IMR-90 (cell line): ENCODE measurements at regions not wholly inside any gene's neighbourhood (a gene's known extent, or its start where the extent isn't known, plus 50 kb on each side); places are given as distances from the start of the nearest gene placed in this dataset.

Experiments used
- ATAC-seq: fragments of 200-7000 bp; cut with Tn5 transposase; 2 replicates; pipeline ENCODE4 v1.9.1; 2020; ENCODE audit warnings: low read depth, mild to moderate bottlenecking, moderate library complexity
- BruUV-seq: library from RNA; stranded (reverse); fragments of 400-500 nt; replicated peaks from 2 replicates; lab custom pipeline; 2021; lab: Mats Ljungman, UMichigan
- CTCF ChIA-PET: fragments of 300-600 bp; formaldehyde crosslinking; extraction: SDS; loops from one replicate; lab custom pipeline; 2021; ENCODE audit warnings: antibody characterized with exemption; lab: Yijun Ruan, JAX
- POLR2A ChIA-PET: fragments of 300-600 bp; sonication (Branson Sonifier 250); formaldehyde crosslinking; loops from one replicate; lab custom pipeline; 2022; ENCODE audit warnings: antibody characterized with exemption; ENCODE audit not compliant: unreplicated experiment; lab: Charles Lee
- DNase-seq: peaks from one replicate; pipeline ENCODE4 v3.0.0; 2013
- H2AFZ ChIP-seq: replicated peaks from 2 replicates; pipeline ENCODE3; 2013; ENCODE audit warnings: low read length, mild to moderate bottlenecking; ENCODE audit not compliant: poor library complexity
- H2AK5ac ChIP-seq: 2 replicates; pipeline ENCODE4 v1.6.1; 2013; ENCODE audit warnings: low read depth, low read length, inconsistent platforms
- H2AK9ac ChIP-seq: replicated peaks from 2 replicates; pipeline ENCODE3; 2013; ENCODE audit warnings: mild to moderate bottlenecking, low read depth, low read length, moderate library complexity; ENCODE audit not compliant: poor library complexity
- H2BK120ac ChIP-seq: 2 replicates; pipeline ENCODE4 v1.6.1; 2013; ENCODE audit warnings: low read depth, low read length, inconsistent platforms
- H2BK15ac ChIP-seq: 3 replicates; pipeline ENCODE4 v1.6.1; 2013; ENCODE audit warnings: low read depth, low read length, inconsistent platforms
- H2BK20ac ChIP-seq: 2 replicates; pipeline ENCODE4 v1.6.1; 2013; ENCODE audit warnings: low read depth, mild to moderate bottlenecking, inconsistent platforms, low read length, moderate library complexity
- H2BK5ac ChIP-seq: 2 replicates; pipeline ENCODE4 v1.6.1; 2013; ENCODE audit warnings: mild to moderate bottlenecking, low read depth, low read length, inconsistent platforms; ENCODE audit not compliant: poor library complexity, severe bottlenecking
- H3K14ac ChIP-seq: replicated peaks from 2 replicates; pipeline ENCODE4 v1.6.1; 2013; ENCODE audit warnings: low read depth, low read length, inconsistent platforms
- H3K18ac ChIP-seq: 2 replicates; pipeline ENCODE4 v1.6.1; 2013; ENCODE audit warnings: low read depth, low read length, control low read depth
- H3K23ac ChIP-seq: 2 replicates; pipeline ENCODE4 v1.6.1; 2013; ENCODE audit warnings: low read depth, low read length, inconsistent platforms
- H3K27ac ChIP-seq: 2 replicates; pipeline ENCODE4 v1.5.1; 2013; ENCODE audit warnings: mild to moderate bottlenecking, control low read depth, low read length; ENCODE audit not compliant: insufficient read depth
- H3K27me3 ChIP-seq: 2 replicates; pipeline ENCODE4 v1.6.1; 2013; ENCODE audit warnings: low read length; ENCODE audit not compliant: control insufficient read depth, insufficient read depth
- H3K36me3 ChIP-seq: 2 replicates; pipeline ENCODE4 v1.6.1; 2013; ENCODE audit warnings: low read length, mixed read lengths; ENCODE audit not compliant: control insufficient read depth, insufficient read depth
- H3K4ac ChIP-seq: 2 replicates; pipeline ENCODE4 v1.6.1; 2013; ENCODE audit warnings: low read depth, low read length, inconsistent platforms
- H3K4me1 ChIP-seq: 2 replicates; pipeline ENCODE4 v1.6.1; 2013; ENCODE audit warnings: low read length, mixed read lengths; ENCODE audit not compliant: control insufficient read depth, insufficient read depth
- H3K4me2 ChIP-seq: 2 replicates; pipeline ENCODE4 v1.6.1; 2013; ENCODE audit warnings: low read depth, mild to moderate bottlenecking, control low read depth, low read length, moderate library complexity
- H3K4me3 ChIP-seq: 2 replicates; pipeline ENCODE4 v1.5.1; 2013; ENCODE audit warnings: low read depth, mild to moderate bottlenecking, control low read depth, low read length, moderate library complexity; ENCODE audit not compliant: insufficient read depth
- H3K56ac ChIP-seq: 2 replicates; pipeline ENCODE4 v1.6.1; 2013; ENCODE audit warnings: low read length, inconsistent platforms; ENCODE audit not compliant: insufficient read depth; ENCODE audit errors: extremely low read depth
- H3K79me1 ChIP-seq, 2 experiments: 2 replicates each; pipeline ENCODE4 v1.6.1; 2013; ENCODE audit warnings: low read length in 2 of 2, inconsistent platforms in 1 of 2, low read depth in 1 of 2
- H3K9ac ChIP-seq: 2 replicates; pipeline ENCODE4 v1.6.1; 2013; ENCODE audit warnings: low read depth, low read length, control low read depth
- H3K9me1 ChIP-seq: 2 replicates; pipeline ENCODE4 v1.6.1; 2013; ENCODE audit warnings: low read length, inconsistent platforms; ENCODE audit not compliant: insufficient read depth
- H3K9me3 ChIP-seq: 2 replicates; pipeline ENCODE4 v1.6.1; 2013; ENCODE audit warnings: low read length; ENCODE audit not compliant: control insufficient read depth, insufficient read depth
- H4K20me1 ChIP-seq: 2 replicates; pipeline ENCODE4 v1.6.1; 2013; ENCODE audit warnings: low read length, inconsistent platforms; ENCODE audit not compliant: insufficient read depth
- H4K5ac ChIP-seq: 2 replicates; pipeline ENCODE4 v1.6.1; 2013; ENCODE audit warnings: mild to moderate bottlenecking, low read depth, low read length, control low read depth
- H4K8ac ChIP-seq, 2 experiments: 2 replicates each; pipeline ENCODE4 v1.6.1; 2013; ENCODE audit warnings: low read depth in 2 of 2, low read length in 2 of 2, control low read depth in 1 of 2, inconsistent platforms in 1 of 2
- H4K91ac ChIP-seq: 2 replicates; pipeline ENCODE4 v1.6.1; 2013; ENCODE audit warnings: low read depth, low read length, inconsistent platforms; ENCODE audit not compliant: insufficient read depth
- BHLHE40 ChIP-seq: fragments of 150-350 bp; IDR thresholded peaks from 2 replicates; pipeline ENCODE4 v1.6.1; 2016; ENCODE audit warnings: mild to moderate bottlenecking, low read depth, low read length
- CEBPB ChIP-seq: IDR thresholded peaks from 2 replicates; pipeline ENCODE4 v1.6.1; 2012; ENCODE audit warnings: low read depth, low read length, improper control_type of control experiment
- CHD1 ChIP-seq: IDR thresholded peaks from 2 replicates; pipeline ENCODE4 v1.6.1; 2012; ENCODE audit warnings: low read depth, low read length, improper control_type of control experiment
- CTCF ChIP-seq: conservative IDR thresholded peaks from 2 replicates; pipeline ENCODE4 v1.5.1; 2012; ENCODE audit warnings: mild to moderate bottlenecking, low read depth, low read length, improper control_type of control experiment
- FOS ChIP-seq: fragments of 150-350 bp; IDR thresholded peaks from 2 replicates; pipeline ENCODE4 v1.6.1; 2016; ENCODE audit warnings: low read depth, low read length
- MAFK ChIP-seq: IDR thresholded peaks from 2 replicates; pipeline ENCODE4 v1.6.1; 2012; ENCODE audit warnings: low read depth, low read length, improper control_type of control experiment
- MAZ ChIP-seq: IDR thresholded peaks from 2 replicates; pipeline ENCODE4 v1.6.1; 2012; ENCODE audit warnings: low read depth, mild to moderate bottlenecking, low read length, improper control_type of control experiment, moderate library complexity, borderline replicate concordance
- MXI1 ChIP-seq: IDR thresholded peaks from 2 replicates; pipeline ENCODE4 v1.6.1; 2012; ENCODE audit warnings: low read depth, mild to moderate bottlenecking, low read length, moderate library complexity, borderline replicate concordance
- NFE2L2 ChIP-seq: fragments of 150-350 bp; IDR thresholded peaks from 2 replicates; pipeline ENCODE4 v1.6.1; 2016; ENCODE audit warnings: low read depth, mild to moderate bottlenecking, low read length
- POLR2A ChIP-seq: IDR thresholded peaks from 2 replicates; pipeline ENCODE4 v1.6.1; 2012; ENCODE audit warnings: mild to moderate bottlenecking, low read depth, low read length
- RAD21 ChIP-seq: IDR thresholded peaks from 2 replicates; pipeline ENCODE4 v1.6.1; 2012; ENCODE audit warnings: low read length, improper control_type of control experiment
- RCOR1 ChIP-seq: IDR thresholded peaks from 2 replicates; pipeline ENCODE4 v1.6.1; 2012; ENCODE audit warnings: mild to moderate bottlenecking, low read length, improper control_type of control experiment; ENCODE audit not compliant: insufficient replicate concordance
- RFX5 ChIP-seq: IDR thresholded peaks from 2 replicates; pipeline ENCODE4 v1.8.0; 2012; ENCODE audit warnings: low read depth, mild to moderate bottlenecking, low read length, moderate library complexity
- SMC3 ChIP-seq: fragments of 150-350 bp; IDR thresholded peaks from 2 replicates; pipeline ENCODE4 v1.6.1; 2016; ENCODE audit warnings: low read depth, mild to moderate bottlenecking, antibody characterized with exemption, low read length, moderate library complexity
- WGBS, 2 experiments: methylation state at CpG; one replicate each; pipeline versions ENCODE4 v1.1.5 to v1.1.7; 2013; ENCODE audit warnings: missing lambda C conversion rate in 2 of 2; ENCODE audit not compliant: insufficient read length in 1 of 2; ENCODE audit errors: extremely low coverage in 2 of 2; 5-methylcytosine and 5-hydroxymethylcytosine counted together
- dilution Hi-C: fragments of 300-500 bp; cut with HindIII; formaldehyde crosslinking; loops from one replicate; pipeline ENCODE4 v1.14.3; 2018; ENCODE audit warnings: low sequenced_read_pairs; ENCODE audit not compliant: unreplicated experiment
- in situ Hi-C: fragments of 300-500 bp; cut with MboI; formaldehyde crosslinking; loops from 3 replicates; pipeline ENCODE4 v1.14.3; 2019; ENCODE audit warnings: low sequenced_read_pairs, inconsistent platforms, mixed read lengths
- intact Hi-C: fragments of 100-400 bp; cut with micrococcal nuclease; formaldehyde crosslinking; loops from 2 replicates; pipeline ENCODE4 v1.10.0; 2022
- TF ChIP-seq, protein P1 (sequence below): fragments of 150-350 bp; IDR thresholded peaks from 2 replicates; pipeline ENCODE4 v1.6.1; 2016; ENCODE audit warnings: low read depth, mild to moderate bottlenecking, low read length, moderate library complexity, borderline replicate concordance
- TF ChIP-seq, protein P2 (sequence below): fragments of 150-350 bp; IDR thresholded peaks from 2 replicates; pipeline ENCODE4 v1.6.1; 2017; ENCODE audit warnings: mild to moderate bottlenecking, antibody characterized with exemption, low read length, low read depth

- no peak overlapping the region for H2AK5ac ChIP-seq
- dilution Hi-C loops (no loop called here), intact Hi-C loops (no loop called here), in situ Hi-C loops (no loop called here)
- H2AK9ac ChIP-seq: no peak overlapping the region
- no peak overlapping the region for H3K23ac ChIP-seq
- BruUV-seq: no TSS peak
- H3K4me1 ChIP-seq: no peaks in the 10 kb centered on the region
- no peak for DNase-seq
- no peak overlapping the region for H3K56ac ChIP-seq
- POLR2A ChIA-PET: no interaction called here
- H3K4me2 ChIP-seq: no peak overlapping the region
- H2BK15ac ChIP-seq: no peak overlapping the region
- WGBS, 2 experiments: no CpG with 5 or more reads among the region's 3 CpGs
- no peak overlapping the region for H4K5ac ChIP-seq
- no peaks in the 10 kb centered on the region for H3K27me3 ChIP-seq
- H3K9me3 ChIP-seq: peaks cover 24% of the 10 kb centered on the region
- H4K8ac ChIP-seq: no peak overlapping the region
- H3K36me3 ChIP-seq: no peaks in the 10 kb centered on the region
- CTCF ChIA-PET: no interaction called here
- H3K4me3 ChIP-seq: no peak overlapping the region
- no peak overlapping the region for H4K91ac ChIP-seq
- H3K27ac ChIP-seq: no peak overlapping the region
- no peak overlapping the region for H2BK20ac ChIP-seq
- H2BK5ac ChIP-seq: no peak overlapping the region
- no peaks in the 10 kb centered on the region for H3K79me1 ChIP-seq
- H3K9ac ChIP-seq: no peak overlapping the region
- TF ChIP-seq CTCF (no peak), MXI1 (no peak), POLR2A (no peak), MAFK (no peak), RCOR1 (no peak), CHD1 (no peak), MAZ (no peak), NFE2L2 (no peak), RFX5 (no peak), SMC3 (no peak), FOS (no peak), BHLHE40 (no peak), RAD21 (no peak), CEBPB (no peak)
- TF ChIP-seq, protein P1, sequence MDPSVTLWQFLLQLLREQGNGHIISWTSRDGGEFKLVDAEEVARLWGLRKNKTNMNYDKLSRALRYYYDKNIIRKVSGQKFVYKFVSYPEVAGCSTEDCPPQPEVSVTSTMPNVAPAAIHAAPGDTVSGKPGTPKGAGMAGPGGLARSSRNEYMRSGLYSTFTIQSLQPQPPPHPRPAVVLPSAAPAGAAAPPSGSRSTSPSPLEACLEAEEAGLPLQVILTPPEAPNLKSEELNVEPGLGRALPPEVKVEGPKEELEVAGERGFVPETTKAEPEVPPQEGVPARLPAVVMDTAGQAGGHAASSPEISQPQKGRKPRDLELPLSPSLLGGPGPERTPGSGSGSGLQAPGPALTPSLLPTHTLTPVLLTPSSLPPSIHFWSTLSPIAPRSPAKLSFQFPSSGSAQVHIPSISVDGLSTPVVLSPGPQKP: no peak
- TF ChIP-seq, protein P2, sequence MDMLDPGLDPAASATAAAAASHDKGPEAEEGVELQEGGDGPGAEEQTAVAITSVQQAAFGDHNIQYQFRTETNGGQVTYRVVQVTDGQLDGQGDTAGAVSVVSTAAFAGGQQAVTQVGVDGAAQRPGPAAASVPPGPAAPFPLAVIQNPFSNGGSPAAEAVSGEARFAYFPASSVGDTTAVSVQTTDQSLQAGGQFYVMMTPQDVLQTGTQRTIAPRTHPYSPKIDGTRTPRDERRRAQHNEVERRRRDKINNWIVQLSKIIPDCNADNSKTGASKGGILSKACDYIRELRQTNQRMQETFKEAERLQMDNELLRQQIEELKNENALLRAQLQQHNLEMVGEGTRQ: no peak
- no peak overlapping the region for H2AFZ ChIP-seq
- H2BK120ac ChIP-seq: no peak overlapping the region
- no peak overlapping the region for H3K18ac ChIP-seq
- no peaks in the 10 kb centered on the region for H3K9me1 ChIP-seq
- H3K14ac ChIP-seq: no peak overlapping the region
- no peak overlapping the region for H3K4ac ChIP-seq
- H4K20me1 ChIP-seq: no peaks in the 10 kb centered on the region
- no peak for ATAC-seq
Observed at GRCh38 chr10:120367341-120367740, 89.7 kb upstream of the PLPP4 start.
